Coronary artery (tissue), 2 donors: ENCODE measurements at regions not wholly inside any gene's neighbourhood (a gene's known extent, or its start where the extent isn't known, plus 50 kb on each side); places are given as distances from the start of the nearest gene placed in this dataset.

Experiments used
- DNase-seq: peaks from one replicate; pipeline ENCODE4 v3.0.0-alpha.2; 2017; ENCODE audit warnings: low spot score
- H3K27ac ChIP-seq, 2 donors: fragments of 200-600 bp; sonication (generic); one replicate each; pipeline ENCODE4 v1.5.1; 2016 to 2019
- H3K4me3 ChIP-seq: fragments of 200-600 bp; sonication (generic); 2 replicates; pipeline ENCODE4 v1.5.1; 2016; ENCODE audit warnings: mild to moderate bottlenecking, moderate library complexity
- CTCF ChIP-seq: fragments of 200-600 bp; sonication (generic); IDR thresholded peaks from one replicate; pipeline ENCODE4 v1.5.1; 2019; ENCODE audit warnings: antibody characterized with exemption

GRCh38 chr4:159429693-159430035, 326.8 kb downstream of the RAPGEF2 start:
- Histone ChIP-seq H3K4me3 (no peak overlapping the region), H3K27ac (no peak overlapping the region)
- no peak for DNase-seq
- no peak for TF ChIP-seq CTCF

DNA sequence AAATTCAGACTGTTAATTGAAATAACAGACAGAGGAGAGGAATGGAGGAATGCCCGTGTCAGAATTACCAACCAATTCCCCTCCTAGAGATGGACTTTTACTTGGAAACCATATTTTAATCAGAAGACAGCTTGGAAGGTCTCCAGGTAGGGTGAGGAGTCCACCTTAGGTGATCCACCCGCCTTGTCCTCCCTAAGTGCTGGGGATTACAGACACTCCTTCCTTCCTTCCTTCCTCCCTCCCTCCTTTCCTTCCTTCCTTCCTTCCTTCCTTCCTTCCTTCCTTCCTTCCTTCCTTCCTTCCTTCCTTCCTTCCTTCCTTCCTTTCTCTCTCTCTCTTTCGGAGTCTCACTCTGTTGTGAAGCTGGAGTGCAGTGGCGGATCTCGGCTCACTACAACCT, 328.0 kb downstream of the RAPGEF2 start:
- no peak for DNase-seq
- Histone ChIP-seq H3K27ac (no peak overlapping the region), H3K4me3 (no peak overlapping the region)
- TF ChIP-seq CTCF: no peak

DNA sequence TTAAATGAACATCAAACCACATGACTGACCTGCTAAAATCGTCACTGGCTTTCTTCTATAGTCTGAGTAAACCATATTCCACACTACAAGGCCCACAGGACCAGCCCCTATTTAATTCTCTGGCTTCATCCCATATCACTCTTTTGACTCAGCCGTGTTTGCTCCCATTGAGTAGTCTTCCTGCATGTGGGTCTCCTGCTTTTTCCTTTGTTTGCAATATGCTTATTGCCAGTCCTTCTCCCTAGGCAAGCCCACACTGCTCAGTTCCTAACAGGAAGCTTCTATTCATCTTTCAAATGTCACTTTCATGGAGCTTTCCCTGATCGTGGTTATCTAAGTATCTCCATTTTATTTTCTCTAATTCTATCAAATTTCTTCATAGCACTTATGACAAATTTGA, 329.6 kb downstream of the RAPGEF2 start:
- DNase-seq: no peak
- Histone ChIP-seq H3K27ac (no peak overlapping the region), H3K4me3 (no peak overlapping the region)
- TF ChIP-seq CTCF: no peak

DNA sequence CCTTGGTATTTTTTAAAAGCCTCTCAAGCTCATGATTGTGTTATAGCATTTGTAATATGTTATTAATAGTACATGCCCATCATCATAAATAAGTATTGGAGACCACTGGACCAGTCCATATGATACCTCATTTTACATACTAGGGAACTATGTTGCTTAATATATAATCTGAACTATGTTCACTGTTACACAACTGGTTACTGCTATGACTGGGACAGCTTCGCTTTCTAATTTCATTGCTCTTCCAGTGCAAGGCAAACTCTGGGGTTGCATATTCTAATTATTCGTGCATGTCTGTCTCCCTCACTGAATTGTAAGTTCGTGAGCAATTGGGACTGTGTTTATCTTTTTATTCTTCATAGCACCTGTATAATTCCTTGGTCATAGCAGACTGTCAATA, 330.5 kb downstream of the RAPGEF2 start:
- DNase-seq: no peak
- no peak for TF ChIP-seq CTCF
- peak overlapping the region in 1 of 2 donors; percentile 11 for H3K27ac ChIP-seq

GRCh38 chr4:159434114-159434870, 331.4 kb downstream of the RAPGEF2 start:
- Histone ChIP-seq H3K4me3 (no peak overlapping the region), H3K27ac (no peak overlapping the region)
- no peak for DNase-seq
- no peak for TF ChIP-seq CTCF

More for the DNA sequence above, 330.5 kb downstream of the RAPGEF2 start:
- no peak overlapping the region for H3K4me3 ChIP-seq

GRCh38 chr4:159434871-159435241, 332.0 kb downstream of the RAPGEF2 start:
- no peak for TF ChIP-seq CTCF
- no peak overlapping the region for H3K4me3 ChIP-seq
- H3K27ac ChIP-seq: no peak overlapping the region
- no peak for DNase-seq

DNA sequence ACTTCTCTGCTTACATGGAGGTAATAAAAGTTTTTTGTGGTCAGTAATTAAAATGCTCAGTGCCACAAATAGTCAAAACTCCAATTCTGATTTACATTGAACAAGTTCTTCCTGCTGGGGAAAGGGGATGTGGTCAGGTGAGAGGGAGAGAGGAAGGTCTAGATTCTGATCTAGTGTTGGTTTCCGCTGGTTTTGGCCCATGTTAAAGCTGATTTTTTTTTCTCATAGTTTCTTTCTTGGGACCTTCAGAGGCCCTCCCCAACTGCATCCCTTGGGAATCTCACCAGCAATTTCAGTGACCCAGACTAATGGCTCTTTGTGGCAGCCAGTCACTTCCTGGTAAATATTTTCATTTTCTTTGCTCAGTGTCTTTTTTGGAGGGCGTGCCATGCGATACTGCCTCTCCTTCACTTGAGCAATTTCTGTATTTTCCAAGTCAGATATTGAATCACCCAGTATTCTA, 332.7 kb downstream of the RAPGEF2 start:
- no peak for DNase-seq
- Histone ChIP-seq H3K4me3 (no peak overlapping the region), H3K27ac (peak overlapping the region; percentile 1 to 49)
- TF ChIP-seq CTCF: no peak
